ENCODE measurements at regions not wholly inside any gene's neighbourhood (a gene's known extent, or its start where the extent isn't known, plus 50 kb on each side); places are given as distances from the start of the nearest gene placed in this dataset.

- TF ChIP-seq CTCF (IDR thresholded peaks at IDR 0.05) (no peak), POLR2A (IDR thresholded peaks at IDR 0.05) (no peak), EP300 (IDR thresholded peaks at IDR 0.05) (peak in 3 of 4 donors; percentile 15 to 90 (median 77)), POLR2AphosphoS5 (IDR thresholded peaks at IDR 0.05) (peak; percentile 68 to 94 (median 84))
Measured at GRCh38 chr5:39998518-39998917, 573.7 kb upstream of the DAB2 start.
